Keratinocyte (primary cell): ENCODE measurements at regions not wholly inside any gene's neighbourhood (a gene's known extent, or its start where the extent isn't known, plus 50 kb on each side); places are given as distances from the start of the nearest gene placed in this dataset.
"Not testable (repeated sequence)": the region's sequence is repeated elsewhere in the genome, so short reads cannot be mapped to it uniquely, and the experiment has no call there.

Experiments
- DNase-seq: peaks from one replicate; pipeline ENCODE4 v3.0.0-alpha.2; 2011; ENCODE audit warnings: low read depth, missing footprints, low spot score
- FAIRE-seq: peaks from 2 replicates; lab custom pipeline; 2011; peaks lifted over from hg19 to GRCh38; lab: Jason Lieb, UNC
- H2AFZ ChIP-seq: 2 replicates; pipeline ENCODE4 v1.6.0; 2012; ENCODE audit warnings: low read length, control low read depth, inconsistent platforms; ENCODE audit not compliant: control insufficient read depth
- H3K27ac ChIP-seq: 2 replicates; pipeline ENCODE4 v1.5.1; 2011; ENCODE audit warnings: low read length; ENCODE audit not compliant: control insufficient read depth, insufficient read depth
- H3K27me3 ChIP-seq: 3 replicates; pipeline ENCODE4 v1.6.0; 2011; ENCODE audit warnings: low read length; ENCODE audit not compliant: control insufficient read depth, insufficient read depth; ENCODE audit errors: extremely low read depth
- H3K36me3 ChIP-seq, 2 experiments: 2 replicates in 1 of 2; 3 replicates in 1 of 2; pipeline ENCODE4 v1.5.1; 2011; ENCODE audit warnings: low read length in 2 of 2, mild to moderate bottlenecking in 1 of 2; ENCODE audit not compliant: control insufficient read depth in 2 of 2, insufficient read depth in 2 of 2; ENCODE audit errors: extremely low read depth in 1 of 2
- H3K4me1 ChIP-seq: 3 replicates; pipeline ENCODE4 v1.5.1; 2011; ENCODE audit warnings: low read length; ENCODE audit not compliant: control insufficient read depth, insufficient read depth; ENCODE audit errors: extremely low read depth
- H3K4me2 ChIP-seq: 3 replicates; pipeline ENCODE4 v1.6.0; 2011; ENCODE audit warnings: low read depth, low read length; ENCODE audit not compliant: control insufficient read depth, insufficient read depth; ENCODE audit errors: extremely low read depth
- H3K4me3 ChIP-seq, 3 experiments: fragments of 200-600 bp in 1 of 3; sonication (generic) in 1 of 3; 2 replicates in 2 of 3; 3 replicates in 1 of 3; pipeline ENCODE4 v1.5.1; 2011 to 2016; ENCODE audit warnings: low read length in 3 of 3, mild to moderate bottlenecking in 3 of 3, control low read depth in 2 of 3, inconsistent platforms in 1 of 3, low read depth in 1 of 3, mixed read lengths in 1 of 3, mixed run types in 1 of 3, moderate library complexity in 1 of 3; ENCODE audit not compliant: control insufficient read depth in 2 of 3, insufficient read depth in 2 of 3; ENCODE audit errors: extremely low read depth in 1 of 3
- H3K79me2 ChIP-seq: 2 replicates; pipeline ENCODE4 v1.6.0; 2012; ENCODE audit warnings: low read length; ENCODE audit not compliant: control insufficient read depth, insufficient read depth
- H3K9ac ChIP-seq: 3 replicates; pipeline ENCODE4 v1.6.0; 2011; ENCODE audit warnings: low read length; ENCODE audit not compliant: control insufficient read depth, insufficient read depth; ENCODE audit errors: extremely low read depth
- H3K9me1 ChIP-seq: 3 replicates; pipeline ENCODE4 v1.6.0; 2011; ENCODE audit warnings: low read length; ENCODE audit not compliant: control insufficient read depth, insufficient read depth; ENCODE audit errors: extremely low read depth
- H3K9me3 ChIP-seq: 2 replicates; pipeline ENCODE4 v1.5.1; 2012; ENCODE audit warnings: low read depth, low read length; ENCODE audit not compliant: control insufficient read depth
- H4K20me1 ChIP-seq: 3 replicates; pipeline ENCODE4 v1.6.0; 2011; ENCODE audit warnings: low read length; ENCODE audit not compliant: control insufficient read depth, insufficient read depth; ENCODE audit errors: extremely low read depth
- CTCF ChIP-seq, 3 experiments: IDR thresholded peaks in 1 of 3; conservative IDR thresholded peaks in 1 of 3; optimal IDR thresholded peaks in 1 of 3; 2 replicates in 2 of 3; 3 replicates in 1 of 3; pipeline versions ENCODE3 to v1.5.1; 2011; ENCODE audit warnings: low read length in 3 of 3, mild to moderate bottlenecking in 3 of 3, moderate library complexity in 2 of 3, control low read depth in 1 of 3, inconsistent platforms in 1 of 3; ENCODE audit not compliant: insufficient read depth in 2 of 3; ENCODE audit errors: extremely low read depth in 1 of 3
- EZH2 ChIP-seq: IDR thresholded peaks from one replicate; pipeline ENCODE4 v1.6.1; 2012; ENCODE audit warnings: inconsistent platforms, mild to moderate bottlenecking, low read length, moderate library complexity
- dilution Hi-C: fragments of 300-500 bp; cut with MboI; formaldehyde crosslinking; loops from one replicate; pipeline ENCODE4 v1.7.0; 2020; ENCODE audit warnings: low sequenced_read_pairs; ENCODE audit not compliant: extremely low pct_ligation_motif_present

- no peak overlapping the region for H3K9ac ChIP-seq
- H3K79me2 ChIP-seq, result no peaks in the 10 kb centered on the region
- no peak for TF ChIP-seq CTCF (optimal IDR thresholded peaks at IDR 0.05 in 1 of 3, IDR thresholded peaks at IDR 0.05 in 1 of 3, conservative IDR thresholded peaks at IDR 0.05 in 1 of 3; ENCODE audit: extremely low read depth in 1 of 3, insufficient read depth in 2 of 3, low read length in 3 of 3)
- TF ChIP-seq EZH2, result no peak
- DNase-seq (no peak), FAIRE-seq (no peak)
- no peak overlapping the region for H2AFZ ChIP-seq
- no peaks in the 10 kb centered on the region for H3K36me3 ChIP-seq
- peaks cover 7% of the 10 kb centered on the region for H3K27me3 ChIP-seq
- no peaks in the 10 kb centered on the region for H3K4me1 ChIP-seq
- H3K4me2 ChIP-seq, result no peak overlapping the region
- dilution Hi-C loops, result no loop called here
- H3K4me3 ChIP-seq, result no peak overlapping the region
- no peaks in the 10 kb centered on the region for H3K9me1 ChIP-seq
- H3K9me3 ChIP-seq, result no peaks in the 10 kb centered on the region
- H3K27ac ChIP-seq, result no peak overlapping the region
- H4K20me1 ChIP-seq, result no peaks in the 10 kb centered on the region
These were observed 116.6 kb upstream of the RAI2 start for GRCh38 chrX:17977696-17978095.

GRCh38 chrX:17976955-17977354 is 115.9 kb upstream of the RAI2 start:
- Histone ChIP-seq H3K4me3 (no peak overlapping the region), H3K9me3 (no peaks in the 10 kb centered on the region), H3K9ac (no peak overlapping the region), H3K27ac (no peak overlapping the region), H2AFZ (no peak overlapping the region), H3K27me3 (peaks cover 7% of the 10 kb centered on the region), H3K79me2 (no peaks in the 10 kb centered on the region), H3K4me1 (no peaks in the 10 kb centered on the region), H3K4me2 (no peak overlapping the region), H3K9me1 (no peaks in the 10 kb centered on the region), H4K20me1 (no peaks in the 10 kb centered on the region), H3K36me3 (no peaks in the 10 kb centered on the region)
- FAIRE-seq (no peak), DNase-seq (no peak)
- dilution Hi-C loops, result no loop called here
- TF ChIP-seq EZH2 (no peak), CTCF (optimal IDR thresholded peaks at IDR 0.05 in 1 of 3, IDR thresholded peaks at IDR 0.05 in 1 of 3, conservative IDR thresholded peaks at IDR 0.05 in 1 of 3; ENCODE audit: extremely low read depth in 1 of 3, insufficient read depth in 2 of 3, low read length in 3 of 3) (no peak)

GRCh38 chrX:17975349-17975748 is 114.3 kb upstream of the RAI2 start:
- H3K9ac ChIP-seq, H3K36me3 ChIP-seq, H2AFZ ChIP-seq, H3K4me2 ChIP-seq, H4K20me1 ChIP-seq, H3K4me3 ChIP-seq, H3K9me3 ChIP-seq, FAIRE-seq, H3K4me1 ChIP-seq, DNase-seq, H3K79me2 ChIP-seq, H3K27me3 ChIP-seq, H3K27ac ChIP-seq, H3K9me1 ChIP-seq, dilution Hi-C loops: not testable (repeated sequence)
